ENCODE measurements at regions not wholly inside any gene's neighbourhood (a gene's known extent, or its start where the extent isn't known, plus 50 kb on each side); places are given as distances from the start of the nearest gene placed in this dataset.

DNA sequence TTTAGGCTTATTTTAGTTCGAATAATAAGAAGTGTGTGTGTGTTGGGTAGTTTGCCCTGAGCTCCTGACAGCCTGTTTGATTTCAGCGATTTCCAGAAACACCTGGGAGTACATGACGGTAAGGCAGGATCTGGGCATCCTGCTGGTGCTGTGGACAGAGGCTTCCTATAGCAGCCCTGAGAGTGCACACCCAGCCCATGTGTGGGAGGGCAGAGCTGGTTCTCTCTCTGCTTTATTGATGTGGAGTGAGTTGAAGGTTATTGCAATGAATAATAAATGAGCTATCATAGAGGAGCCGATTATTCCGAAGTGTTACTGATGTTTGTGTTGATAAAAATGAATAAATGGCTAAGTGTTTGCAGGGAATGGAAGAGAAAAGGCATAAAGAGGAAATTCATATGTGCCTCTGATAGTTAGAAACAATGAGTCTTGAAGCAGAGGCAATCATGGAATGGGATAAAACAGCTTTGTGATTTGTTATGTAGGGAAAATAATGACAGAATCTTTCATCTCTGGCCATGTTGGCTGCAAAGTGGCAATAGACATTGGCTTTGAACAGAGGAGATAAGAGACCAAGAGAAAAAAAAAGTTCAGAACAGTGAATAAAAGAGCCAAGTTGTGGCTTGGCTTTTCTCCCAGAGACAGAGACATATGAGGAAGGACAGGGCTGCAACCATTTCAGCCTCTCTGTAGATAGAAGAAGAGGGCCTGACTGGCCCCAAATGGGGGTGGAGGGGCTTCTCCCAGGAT lies 166.2 kb upstream of the CHD6 start:
- TF ChIP-seq, protein P1, sequence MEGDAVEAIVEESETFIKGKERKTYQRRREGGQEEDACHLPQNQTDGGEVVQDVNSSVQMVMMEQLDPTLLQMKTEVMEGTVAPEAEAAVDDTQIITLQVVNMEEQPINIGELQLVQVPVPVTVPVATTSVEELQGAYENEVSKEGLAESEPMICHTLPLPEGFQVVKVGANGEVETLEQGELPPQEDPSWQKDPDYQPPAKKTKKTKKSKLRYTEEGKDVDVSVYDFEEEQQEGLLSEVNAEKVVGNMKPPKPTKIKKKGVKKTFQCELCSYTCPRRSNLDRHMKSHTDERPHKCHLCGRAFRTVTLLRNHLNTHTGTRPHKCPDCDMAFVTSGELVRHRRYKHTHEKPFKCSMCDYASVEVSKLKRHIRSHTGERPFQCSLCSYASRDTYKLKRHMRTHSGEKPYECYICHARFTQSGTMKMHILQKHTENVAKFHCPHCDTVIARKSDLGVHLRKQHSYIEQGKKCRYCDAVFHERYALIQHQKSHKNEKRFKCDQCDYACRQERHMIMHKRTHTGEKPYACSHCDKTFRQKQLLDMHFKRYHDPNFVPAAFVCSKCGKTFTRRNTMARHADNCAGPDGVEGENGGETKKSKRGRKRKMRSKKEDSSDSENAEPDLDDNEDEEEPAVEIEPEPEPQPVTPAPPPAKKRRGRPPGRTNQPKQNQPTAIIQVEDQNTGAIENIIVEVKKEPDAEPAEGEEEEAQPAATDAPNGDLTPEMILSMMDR (IDR thresholded peaks at IDR 0.05): no peak
- TF ChIP-seq POLR2A (IDR thresholded peaks at IDR 0.05): no peak

Measured in testis (tissue), 2 donors.